Globus pallidus (tissue), 1 donor: ENCODE measurements at regions not wholly inside any gene's neighbourhood (a gene's known extent, or its start where the extent isn't known, plus 50 kb on each side); places are given as distances from the start of the nearest gene placed in this dataset.
"Not testable (repeated sequence)": the region's sequence is repeated elsewhere in the genome, so short reads cannot be mapped to it uniquely, and the experiment has no call there.

Experiments
- DNase-seq: peaks from one replicate; pipeline ENCODE4 v3.0.0-alpha.2; 2015; ENCODE audit warnings: low spot score

DNA sequence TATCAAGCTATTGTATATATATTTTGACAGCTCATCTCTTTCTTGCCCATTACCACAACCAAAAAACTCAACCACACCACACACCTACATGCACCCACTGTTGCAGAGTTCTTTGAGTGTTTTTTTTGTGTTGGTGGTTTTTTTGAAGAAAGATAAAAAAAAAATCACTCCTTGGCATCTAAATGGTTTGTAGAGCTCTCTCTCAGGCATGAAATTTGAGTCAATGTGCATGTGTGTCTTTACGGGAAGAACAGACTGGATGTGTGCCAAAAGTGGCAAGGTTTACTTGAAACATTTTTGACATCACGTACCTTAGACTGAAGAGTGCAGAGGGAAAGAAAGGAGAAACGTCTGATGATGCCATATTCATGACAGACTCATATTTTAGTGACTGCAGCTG, 154.2 kb downstream of the FHIP1A start:
- no peak for DNase-seq

GRCh38 chr4:151564321-151564720, 155.3 kb downstream of the FHIP1A start:
- DNase-seq, result no peak

DNA sequence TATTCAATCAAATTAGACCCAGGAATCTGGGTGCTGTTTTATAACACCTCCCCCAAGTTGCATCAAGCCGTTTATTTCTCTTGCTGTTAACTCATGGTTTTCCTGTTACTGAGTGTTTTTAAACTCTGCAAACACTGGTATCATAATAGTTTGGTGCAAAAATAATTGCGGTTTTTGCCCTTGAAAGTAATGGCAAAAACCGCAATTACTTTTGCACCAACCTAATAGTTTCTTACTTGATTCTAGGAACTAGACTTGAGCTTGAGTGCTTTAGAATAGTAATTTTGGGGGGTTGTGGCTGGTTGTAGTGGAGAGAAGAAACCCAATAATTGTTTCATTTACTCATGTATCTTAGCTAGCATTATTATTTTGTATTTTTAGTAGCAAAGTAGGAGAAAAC, 156.6 kb downstream of the FHIP1A start:
- DNase-seq, result no peak

- DNase-seq, result no peak
These were observed 157.1 kb downstream of the FHIP1A start for GRCh38 chr4:151566053-151566452.

DNA sequence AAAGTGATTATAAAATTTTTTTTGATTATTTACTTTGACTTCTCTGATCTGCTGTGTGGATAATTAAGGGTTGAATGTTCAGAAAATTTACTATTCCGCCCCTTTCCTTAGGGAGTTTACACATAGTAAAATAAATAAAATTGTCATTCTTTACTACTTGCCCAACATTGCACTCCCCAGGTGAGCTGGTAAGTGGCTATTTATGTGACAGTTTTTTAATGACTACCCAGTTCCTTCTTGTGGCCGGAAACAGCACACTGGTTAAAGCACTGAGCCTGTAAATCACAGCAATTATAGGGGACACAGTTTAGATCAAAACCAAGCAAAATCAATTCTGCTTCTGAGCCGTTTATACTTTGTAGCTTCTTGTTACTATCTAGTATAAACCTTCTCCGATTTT, 158.1 kb downstream of the FHIP1A start:
- no peak for DNase-seq

- DNase-seq, result no peak
These were observed 160.0 kb downstream of the FHIP1A start for GRCh38 chr4:151568966-151569365.

GRCh38 chr4:151569650-151570049, 160.7 kb downstream of the FHIP1A start:
- DNase-seq, result no peak

GRCh38 chr4:151573474-151573873, 164.5 kb downstream of the FHIP1A start:
- DNase-seq, result no peak

GRCh38 chr4:151573945-151574344, 165.0 kb downstream of the FHIP1A start:
- DNase-seq, result no peak

GRCh38 chr4:151574968-151575367, 166.0 kb downstream of the FHIP1A start:
- no peak for DNase-seq

DNA sequence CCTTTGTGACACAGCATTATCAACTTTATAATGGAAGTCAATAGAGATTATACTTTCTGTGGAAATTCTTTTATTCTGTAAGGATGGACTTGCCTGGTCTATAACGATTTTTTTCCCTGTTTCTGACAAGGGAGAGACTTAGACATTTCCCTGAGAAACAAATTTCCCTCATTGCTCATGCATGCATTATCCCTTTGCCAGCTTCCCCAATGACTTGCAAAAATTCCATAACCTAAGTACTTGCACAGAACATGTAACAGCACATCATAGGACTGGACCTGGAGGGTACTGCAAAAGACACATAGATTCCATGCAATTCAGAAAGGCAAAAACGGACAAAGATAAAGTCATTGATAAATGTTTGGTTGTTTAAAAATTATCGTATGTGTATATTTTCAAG, 166.7 kb downstream of the FHIP1A start:
- no peak for DNase-seq

GRCh38 chr4:151576627-151577026, 167.7 kb downstream of the FHIP1A start:
- no peak for DNase-seq

- DNase-seq, result no peak
These were observed 172.6 kb downstream of the FHIP1A start for GRCh38 chr4:151581570-151581969.

- no peak for DNase-seq
These were observed 173.1 kb downstream of the FHIP1A start for GRCh38 chr4:151582098-151582497.

DNA sequence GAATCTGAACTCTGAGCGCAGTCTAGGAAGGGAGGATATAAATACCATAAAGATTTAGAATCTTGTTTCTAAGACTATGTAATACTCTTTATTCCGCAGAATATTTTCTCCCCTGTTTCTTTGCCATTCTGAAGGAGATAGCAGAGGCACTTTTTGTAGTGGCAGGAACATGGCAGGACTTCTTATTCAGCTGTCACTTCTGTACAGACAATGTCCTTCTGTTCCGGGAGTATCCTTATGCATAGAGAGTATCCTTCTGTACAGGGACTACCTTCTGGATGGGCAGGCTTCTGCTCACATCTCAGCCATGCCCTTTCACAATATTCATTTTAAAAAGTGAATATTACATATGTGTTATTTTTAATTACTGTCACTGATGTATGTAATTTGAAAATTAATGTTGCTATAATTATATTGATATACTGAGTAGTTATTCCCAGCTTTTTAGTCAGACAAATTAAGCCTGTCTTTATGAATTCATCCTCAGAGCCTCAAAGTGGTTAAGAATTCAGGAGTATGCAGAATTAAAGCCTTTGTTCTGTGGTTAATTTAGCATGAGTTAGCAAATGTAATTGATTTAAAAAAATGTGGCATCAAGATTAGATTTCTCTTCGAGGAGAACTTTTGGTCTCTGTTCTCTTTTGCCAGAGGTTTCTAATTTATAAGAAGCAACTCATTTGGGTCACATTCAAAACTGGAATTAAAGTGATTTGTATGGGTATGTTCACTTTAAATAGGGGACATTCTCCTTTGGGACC, 174.4 kb downstream of the FHIP1A start:
- no peak for DNase-seq

GRCh38 chr4:151584101-151584500, 175.1 kb downstream of the FHIP1A start:
- DNase-seq, result no peak

DNA sequence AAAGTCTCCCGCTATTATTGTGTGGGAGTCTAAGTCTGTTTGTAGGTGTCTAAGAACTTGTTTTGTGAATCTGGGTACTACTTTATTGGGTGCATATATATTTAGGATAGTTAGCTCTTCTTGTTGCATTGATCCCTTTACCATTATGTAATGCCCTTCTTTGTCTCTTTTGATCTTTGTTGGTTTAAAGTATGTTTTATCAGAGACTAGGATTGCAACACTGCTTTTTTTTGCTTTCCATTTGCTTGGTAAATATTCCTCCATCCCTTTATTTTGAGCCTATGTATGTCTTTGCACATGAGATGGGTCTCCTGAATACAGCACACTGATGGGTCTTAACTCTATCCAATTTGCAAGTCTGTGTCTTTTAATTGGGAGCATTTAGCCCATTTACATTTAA, 165.2 kb downstream of the GATB start:
- not testable (repeated sequence) for DNase-seq

DNA sequence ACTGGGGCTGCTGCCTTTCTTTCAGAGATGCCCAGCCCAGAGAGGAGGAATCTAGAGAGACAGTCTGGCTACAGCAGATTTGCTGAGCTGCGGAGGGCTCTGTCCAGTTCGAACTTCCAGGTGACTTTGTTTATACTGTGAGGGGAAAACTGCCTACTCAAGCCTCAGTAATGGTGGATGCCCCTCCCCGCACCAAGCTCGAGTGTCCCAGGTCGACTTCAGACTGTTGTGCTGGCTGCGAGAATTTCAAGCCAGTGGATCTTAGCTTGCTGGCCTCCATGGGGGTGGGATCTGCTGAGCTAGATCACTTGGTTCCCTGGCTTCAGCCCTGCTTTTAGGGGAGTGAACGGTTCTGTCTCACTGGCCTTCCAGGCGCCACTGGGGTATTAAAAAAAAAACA, 163.1 kb downstream of the GATB start:
- DNase-seq, result not testable (repeated sequence)

- DNase-seq, result no peak
These were observed 160.9 kb downstream of the GATB start for GRCh38 chr4:151599863-151600262.

DNA sequence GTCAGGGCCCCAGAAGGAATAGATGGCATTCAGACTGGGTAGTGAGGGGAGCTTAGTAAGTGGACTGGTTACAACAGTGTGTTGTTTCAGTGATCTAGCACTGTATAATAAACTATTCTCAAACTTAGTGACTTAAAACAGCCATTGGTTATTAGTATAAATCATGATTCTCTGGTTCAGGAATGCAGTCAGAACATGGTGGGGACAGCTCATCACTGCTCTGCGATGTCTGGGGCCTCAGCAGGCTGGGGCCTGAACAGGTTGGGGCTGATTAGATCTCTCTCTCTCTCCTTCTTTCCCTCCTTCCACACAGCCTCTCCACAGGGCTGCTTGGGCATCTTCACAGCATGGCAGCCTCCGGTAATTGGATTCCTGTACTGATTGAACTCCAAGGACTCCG, 160.4 kb downstream of the GATB start:
- no peak for DNase-seq

DNA sequence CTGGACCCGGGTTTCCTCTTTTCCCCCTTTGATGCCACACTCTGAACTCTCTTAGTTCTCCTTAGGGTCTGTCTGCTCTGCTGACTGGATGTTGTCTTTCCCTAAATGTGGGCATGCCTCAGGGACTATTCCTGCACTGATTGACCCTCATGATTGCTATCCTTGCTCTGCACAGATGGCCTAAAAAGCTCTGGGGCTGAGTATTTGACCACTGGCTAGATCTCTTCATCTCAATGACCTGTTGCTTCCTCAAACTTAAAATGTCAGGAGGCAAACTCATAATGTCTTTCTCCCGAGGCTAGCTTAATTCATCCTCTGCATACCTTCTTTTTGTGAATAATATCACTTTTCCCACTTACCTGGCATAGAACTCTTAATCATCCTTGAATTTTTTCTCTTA, 157.4 kb downstream of the GATB start:
- DNase-seq, result no peak

GRCh38 chr4:151604238-151604637, 156.6 kb downstream of the GATB start:
- no peak for DNase-seq

DNA sequence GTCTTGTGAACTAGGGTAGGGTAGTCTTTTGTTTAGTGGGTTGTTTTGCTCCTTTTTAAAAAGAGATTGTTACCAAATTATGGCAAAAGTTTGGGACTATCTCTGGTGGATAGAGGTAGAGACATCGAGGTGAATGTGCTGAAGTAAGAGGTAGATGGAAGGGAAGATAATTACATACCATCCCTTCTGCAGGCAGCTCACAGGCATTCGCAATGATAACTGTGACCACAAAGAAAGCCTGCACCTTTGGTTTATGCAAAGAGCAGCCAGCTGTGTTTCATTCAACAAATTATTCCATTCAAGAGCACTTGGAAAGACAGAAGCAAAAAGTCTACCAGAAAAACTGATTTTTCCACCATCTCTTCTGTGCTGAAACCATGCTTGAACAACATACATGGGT, 155.6 kb downstream of the GATB start:
- no peak for DNase-seq

- DNase-seq, result no peak
These were observed 154.7 kb downstream of the GATB start for GRCh38 chr4:151606061-151606460.
